Esophagus squamous epithelium (tissue), 5 donors: ENCODE measurements at regions not wholly inside any gene's neighbourhood (a gene's known extent, or its start where the extent isn't known, plus 50 kb on each side); places are given as distances from the start of the nearest gene placed in this dataset.

Experiments
- DNase-seq: peaks from one replicate; lab custom pipeline; 2025; lab: John Stamatoyannopoulos, UW
- H3K27ac ChIP-seq, 4 donors: fragments of 200-600 bp; sonication (generic); one replicate each; pipeline ENCODE4 v1.5.1; 2016 to 2019; ENCODE audit warnings: mild to moderate bottlenecking in 1 of 4
- H3K27me3 ChIP-seq, 4 donors: fragments of 200-600 bp; sonication (generic); 1 replicate in 3 of 4; 2 replicates in 1 of 4; pipeline versions ENCODE4 v1.5.1 to v1.6.0; 2017 to 2021; ENCODE audit warnings: antibody characterized with exemption in 1 of 4
- H3K36me3 ChIP-seq, 3 donors: fragments of 200-600 bp; sonication (generic); one replicate each; pipeline ENCODE4 v1.5.1; 2016 to 2019
- H3K4me1 ChIP-seq, 3 donors: fragments of 200-600 bp; sonication (generic); one replicate each; pipeline ENCODE4 v1.5.1; 2017 to 2019
- H3K4me3 ChIP-seq, 4 donors: fragments of 200-600 bp; sonication (generic); 1 replicate in 3 of 4; 2 replicates in 1 of 4; pipeline ENCODE4 v1.5.1; 2016 to 2019; ENCODE audit warnings: mild to moderate bottlenecking in 2 of 4, moderate library complexity in 1 of 4
- H3K9me3 ChIP-seq, 3 donors: fragments of 200-600 bp; sonication (generic); one replicate each; pipeline ENCODE4 v1.5.1; 2016 to 2019
- POLR2A ChIP-seq, 4 donors: fragments of 450-650 bp; IDR thresholded peaks; one replicate each; pipeline ENCODE4 v1.6.1; 2017; ENCODE audit warnings: antibody characterized with exemption in 4 of 4, mild to moderate bottlenecking in 4 of 4, moderate library complexity in 3 of 4
- WGBS, 2 donors: methylation state at CpG; one replicate each; pipeline ENCODE4 v1.1.5; 2018; 5-methylcytosine and 5-hydroxymethylcytosine counted together
- intact Hi-C: fragments of 100-400 bp; cut with DNase I; formaldehyde crosslinking; loops from one replicate; pipeline ENCODE4 v1.15.0; 2022
- TF ChIP-seq, protein P1 (sequence below), 6 experiments: fragments of 450-650 bp in 4 of 6; fragments of 200-600 bp in 2 of 6; sonication (generic) in 2 of 6; IDR thresholded peaks; one replicate each; pipeline ENCODE4 v1.5.1; 2016 to 2019; ENCODE audit warnings: antibody characterized with exemption in 6 of 6, mild to moderate bottlenecking in 4 of 6, moderate library complexity in 4 of 6
- donor health status: DM: yes; HTN: yes; CAD: no.

DNA sequence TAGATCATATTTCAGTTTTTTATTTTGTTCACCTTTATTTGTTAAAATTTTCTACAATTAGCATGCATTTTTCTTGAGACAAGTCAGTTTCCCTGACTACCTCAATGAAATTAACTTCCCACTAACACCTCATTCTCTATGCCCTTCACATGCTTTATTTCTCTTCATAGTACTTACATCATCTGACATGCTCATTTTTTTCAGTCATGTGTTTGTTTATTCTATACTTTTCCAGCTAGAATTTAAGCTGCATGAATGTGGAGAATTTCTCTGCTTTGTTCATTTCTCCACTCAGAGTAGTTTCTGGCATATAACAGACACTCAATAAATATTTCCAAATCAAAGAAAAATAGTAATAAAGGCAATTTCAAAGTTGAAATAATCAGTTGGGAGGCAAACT is 78.9 kb upstream of the SCN7A start:
- H3K9me3 ChIP-seq, result no peaks in the 10 kb centered on the region
- no peak for TF ChIP-seq POLR2A (IDR thresholded peaks at IDR 0.05)
- TF ChIP-seq, protein P1, sequence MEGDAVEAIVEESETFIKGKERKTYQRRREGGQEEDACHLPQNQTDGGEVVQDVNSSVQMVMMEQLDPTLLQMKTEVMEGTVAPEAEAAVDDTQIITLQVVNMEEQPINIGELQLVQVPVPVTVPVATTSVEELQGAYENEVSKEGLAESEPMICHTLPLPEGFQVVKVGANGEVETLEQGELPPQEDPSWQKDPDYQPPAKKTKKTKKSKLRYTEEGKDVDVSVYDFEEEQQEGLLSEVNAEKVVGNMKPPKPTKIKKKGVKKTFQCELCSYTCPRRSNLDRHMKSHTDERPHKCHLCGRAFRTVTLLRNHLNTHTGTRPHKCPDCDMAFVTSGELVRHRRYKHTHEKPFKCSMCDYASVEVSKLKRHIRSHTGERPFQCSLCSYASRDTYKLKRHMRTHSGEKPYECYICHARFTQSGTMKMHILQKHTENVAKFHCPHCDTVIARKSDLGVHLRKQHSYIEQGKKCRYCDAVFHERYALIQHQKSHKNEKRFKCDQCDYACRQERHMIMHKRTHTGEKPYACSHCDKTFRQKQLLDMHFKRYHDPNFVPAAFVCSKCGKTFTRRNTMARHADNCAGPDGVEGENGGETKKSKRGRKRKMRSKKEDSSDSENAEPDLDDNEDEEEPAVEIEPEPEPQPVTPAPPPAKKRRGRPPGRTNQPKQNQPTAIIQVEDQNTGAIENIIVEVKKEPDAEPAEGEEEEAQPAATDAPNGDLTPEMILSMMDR (IDR thresholded peaks at IDR 0.05), result no peak
- no peak for DNase-seq
- H3K36me3 ChIP-seq, result no peaks in the 10 kb centered on the region
- no peak overlapping the region for H3K27ac ChIP-seq
- intact Hi-C loops, result no loop called here
- no peak overlapping the region for H3K4me3 ChIP-seq
- no peaks in the 10 kb centered on the region for H3K4me1 ChIP-seq
- H3K27me3 ChIP-seq, result no peaks in the 10 kb centered on the region

DNA sequence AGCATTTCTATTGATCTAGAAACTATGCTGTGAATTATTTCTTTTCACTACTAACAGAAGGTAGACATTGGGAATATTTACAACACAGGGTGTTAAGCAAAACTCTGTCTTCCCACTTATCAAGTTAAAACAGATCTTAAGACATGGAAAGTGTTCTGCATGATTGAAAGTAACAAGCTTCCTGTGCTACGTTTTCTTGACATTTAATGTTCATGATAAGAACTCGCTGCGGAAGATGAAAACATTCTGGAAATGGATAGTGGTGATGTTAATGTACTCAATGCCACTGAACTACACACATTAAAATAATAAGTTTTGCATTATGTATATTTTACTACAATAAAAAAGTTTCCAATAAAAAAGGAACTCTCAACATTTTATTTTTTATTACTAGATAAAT is 74.4 kb upstream of the SCN7A start:
- Histone ChIP-seq H3K9me3 (no peaks in the 10 kb centered on the region), H3K4me1 (no peaks in the 10 kb centered on the region), H3K4me3 (no peak overlapping the region), H3K36me3 (no peaks in the 10 kb centered on the region), H3K27me3 (no peaks in the 10 kb centered on the region), H3K27ac (no peak overlapping the region)
- TF ChIP-seq POLR2A (IDR thresholded peaks at IDR 0.05), result no peak
- TF ChIP-seq, protein P1 (IDR thresholded peaks at IDR 0.05), result no peak
- intact Hi-C loops, result no loop called here
- WGBS, 2 donors, result 8 to 17% methylated on average over 3 of the region's 3 CpGs
- DNase-seq, result no peak

DNA sequence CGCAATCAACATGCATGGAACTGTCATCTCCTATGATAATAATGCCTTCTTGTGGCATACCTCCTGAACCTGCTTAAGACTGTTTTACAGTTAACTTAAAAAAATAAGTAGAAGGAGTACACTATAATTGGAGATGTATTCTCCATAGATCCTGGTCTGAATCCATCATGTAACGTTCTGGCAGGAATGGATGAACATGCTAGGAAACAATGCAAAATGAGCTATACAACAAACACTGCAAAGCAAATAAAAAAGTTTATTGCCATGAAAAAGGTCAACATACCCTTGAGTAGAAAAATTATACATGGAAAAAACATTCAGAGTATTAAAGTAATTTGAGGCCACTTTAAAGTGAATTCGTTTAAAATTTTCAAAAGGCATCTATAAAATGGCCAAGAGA is 71.5 kb upstream of the SCN7A start:
- Histone ChIP-seq H3K27me3 (no peaks in the 10 kb centered on the region), H3K27ac (no peak overlapping the region), H3K9me3 (no peaks in the 10 kb centered on the region), H3K36me3 (no peaks in the 10 kb centered on the region), H3K4me3 (no peak overlapping the region), H3K4me1 (no peaks in the 10 kb centered on the region)
- no peak for DNase-seq
- intact Hi-C loops, result no loop called here
- 77 to 86% methylated on average over 3 of the region's 3 CpGs for WGBS, 2 donors
- no peak for TF ChIP-seq POLR2A (IDR thresholded peaks at IDR 0.05)
- TF ChIP-seq, protein P1 (IDR thresholded peaks at IDR 0.05), result no peak

DNA sequence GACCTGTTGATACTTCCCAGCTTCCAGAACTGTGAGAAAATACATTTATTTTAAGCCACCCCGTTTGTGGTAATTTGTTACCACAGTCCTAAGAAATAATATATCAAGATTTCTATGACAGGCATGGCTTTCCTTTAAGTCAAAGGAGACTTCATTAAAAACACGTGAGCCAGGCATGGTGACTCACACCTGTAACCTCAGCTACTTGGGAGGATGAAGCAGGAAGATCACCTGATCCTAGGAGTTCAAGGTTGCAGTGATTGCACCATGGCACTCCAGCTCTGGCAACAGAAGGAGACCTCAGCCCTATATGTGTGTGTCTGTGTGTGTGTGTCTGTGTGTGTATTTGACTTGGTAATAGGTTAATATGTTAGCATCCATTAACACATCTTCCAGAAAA is 69.8 kb upstream of the SCN7A start:
- no peak for DNase-seq
- TF ChIP-seq, protein P1 (IDR thresholded peaks at IDR 0.05), result no peak
- Histone ChIP-seq H3K36me3 (no peaks in the 10 kb centered on the region), H3K4me1 (no peaks in the 10 kb centered on the region), H3K27ac (no peak overlapping the region), H3K4me3 (no peak overlapping the region), H3K9me3 (no peaks in the 10 kb centered on the region), H3K27me3 (no peaks in the 10 kb centered on the region)
- intact Hi-C loops, result no loop called here
- 40 to 46% methylated on average over 2 of the region's 2 CpGs for WGBS, 2 donors

DNA sequence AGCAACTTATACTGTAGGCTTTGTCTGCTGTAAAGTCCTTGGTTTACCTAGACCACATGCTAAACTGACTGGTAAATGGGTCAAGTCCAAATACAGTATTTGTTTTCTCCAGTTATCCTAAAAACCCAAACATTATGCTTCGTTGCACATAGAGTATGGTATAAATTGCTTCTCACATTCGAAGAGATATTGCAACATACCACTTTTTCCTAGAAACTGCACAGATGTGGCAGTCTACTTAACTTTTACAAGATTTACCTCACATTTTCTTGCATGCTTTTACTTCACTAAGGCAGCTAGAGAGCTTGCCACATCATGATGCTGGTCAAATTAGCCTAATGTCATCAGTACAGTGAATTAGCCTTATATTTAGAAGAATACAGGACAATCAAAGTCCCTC is 66.0 kb upstream of the SCN7A start:
- Histone ChIP-seq H3K36me3 (no peaks in the 10 kb centered on the region), H3K4me1 (no peaks in the 10 kb centered on the region), H3K9me3 (no peaks in the 10 kb centered on the region), H3K4me3 (no peak overlapping the region), H3K27me3 (no peaks in the 10 kb centered on the region), H3K27ac (no peak overlapping the region)
- 32 to 53% methylated on average over 2 of the region's 2 CpGs for WGBS, 2 donors
- TF ChIP-seq POLR2A (IDR thresholded peaks at IDR 0.05), result no peak
- DNase-seq, result no peak
- intact Hi-C loops, result no loop called here

DNA sequence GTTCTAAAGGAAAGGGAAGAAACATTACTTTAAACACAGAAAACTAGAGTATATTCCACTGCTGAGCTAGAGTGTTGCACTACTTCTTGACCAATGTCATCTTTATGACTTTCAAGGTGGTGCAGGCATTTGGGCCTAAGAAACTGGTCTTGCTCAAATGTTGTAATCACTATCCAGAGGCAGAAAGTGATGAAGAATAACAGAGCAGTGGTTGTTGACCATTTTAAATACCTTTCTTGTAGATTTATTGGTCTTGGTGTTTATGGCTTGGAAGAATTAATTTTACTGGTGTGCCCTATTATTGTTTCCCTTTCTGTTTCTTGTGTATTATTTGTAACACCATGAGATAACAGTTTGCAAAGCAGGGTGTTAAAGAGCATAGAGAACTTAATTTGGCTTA is 56.9 kb upstream of the SCN7A start:
- TF ChIP-seq POLR2A (IDR thresholded peaks at IDR 0.05), result no peak
- TF ChIP-seq, protein P1 (IDR thresholded peaks at IDR 0.05), result no peak
- intact Hi-C loops, result no loop called here

More for the DNA sequence above, 56.9 kb upstream of the SCN7A start:
- DNase-seq, result no peak
- Histone ChIP-seq H3K27me3 (no peaks in the 10 kb centered on the region), H3K36me3 (no peaks in the 10 kb centered on the region), H3K27ac (no peak overlapping the region), H3K4me3 (no peak overlapping the region), H3K9me3 (no peaks in the 10 kb centered on the region), H3K4me1 (no peaks in the 10 kb centered on the region)
